H1 (cell line): ENCODE measurements at regions not wholly inside any gene's neighbourhood (a gene's known extent, or its start where the extent isn't known, plus 50 kb on each side); places are given as distances from the start of the nearest gene placed in this dataset.

Experiments used
- ATF2 ChIP-seq: IDR thresholded peaks from 2 replicates; pipeline ENCODE4 v1.6.1; 2012; ENCODE audit warnings: low read length, inconsistent platforms
- BCL11A ChIP-seq, 2 experiments: IDR thresholded peaks; one replicate each; pipeline ENCODE4 v1.6.1; 2011; ENCODE audit warnings: low read depth in 2 of 2, low read length in 2 of 2, mild to moderate bottlenecking in 2 of 2
- CBX8 ChIP-seq: fragments of 300-800, 300-1000 bp; sonication (generic); IDR thresholded peaks from 2 replicates; pipeline ENCODE4 v1.7.1; 2016; ENCODE audit warnings: low read depth, low read length, borderline replicate concordance
- GTF2F1 ChIP-seq: IDR thresholded peaks from 2 replicates; pipeline ENCODE4 v1.6.1; 2012; ENCODE audit warnings: low read depth, low read length, improper control_type of control experiment, borderline replicate concordance
- JUND ChIP-seq: IDR thresholded peaks from 2 replicates; pipeline ENCODE4 v1.6.1; 2011; ENCODE audit warnings: mild to moderate bottlenecking, improper control_type of control experiment, low read length
- MAX ChIP-seq: IDR thresholded peaks from 2 replicates; pipeline ENCODE4 v1.6.1; 2012; ENCODE audit warnings: inconsistent platforms
- POU5F1 ChIP-seq: IDR thresholded peaks from 2 replicates; pipeline ENCODE4 v1.6.1; 2011; ENCODE audit warnings: low read depth, mild to moderate bottlenecking, low read length, moderate library complexity
- RBBP5 ChIP-seq: IDR thresholded peaks from 2 replicates; pipeline ENCODE4 v1.7.1; 2012; ENCODE audit warnings: low read depth, mild to moderate bottlenecking, inconsistent platforms, low read length, moderate library complexity, borderline replicate concordance
- SRF ChIP-seq: IDR thresholded peaks from 2 replicates; pipeline ENCODE4 v1.6.1; 2011; ENCODE audit warnings: mild to moderate bottlenecking, low read depth, low read length, moderate library complexity

- no peak for TF ChIP-seq JUND
- TF ChIP-seq POU5F1 = no peak
- TF ChIP-seq MAX = no peak
- no peak for TF ChIP-seq CBX8
- no peak for TF ChIP-seq ATF2
- TF ChIP-seq RBBP5 = no peak
- TF ChIP-seq SRF = no peak
- no peak for TF ChIP-seq BCL11A (IDR thresholded peaks at IDR 0.05; ENCODE audit: low read depth in 2 of 2, low read length in 2 of 2)
- no peak for TF ChIP-seq GTF2F1
Measured at GRCh38 chr18:78246588-78246987, 733.0 kb upstream of the SALL3 start (continued).
